Gastroesophageal sphincter (tissue), 3 donors: ENCODE measurements at regions not wholly inside any gene's neighbourhood (a gene's known extent, or its start where the extent isn't known, plus 50 kb on each side); places are given as distances from the start of the nearest gene placed in this dataset.

Experiments used
- CTCF ChIP-seq, 4 experiments: fragments of 200-600 bp in 2 of 4; fragments of 450-650 bp in 2 of 4; sonication (generic) in 1 of 4; IDR thresholded peaks; one replicate each; pipeline ENCODE4 v1.5.1; 2017 to 2019; ENCODE audit warnings: antibody characterized with exemption in 4 of 4, mild to moderate bottlenecking in 2 of 4, moderate library complexity in 2 of 4
- POLR2A ChIP-seq, 2 donors: fragments of 450-650 bp; IDR thresholded peaks; one replicate each; pipeline ENCODE4 v1.6.1; 2017; ENCODE audit warnings: antibody characterized with exemption in 2 of 2, mild to moderate bottlenecking in 2 of 2, moderate library complexity in 1 of 2
- POLR2AphosphoS5 ChIP-seq: sonication (generic); formaldehyde crosslinking; IDR thresholded peaks from one replicate; pipeline ENCODE4 v1.6.1; 2017; ENCODE audit warnings: antibody characterized with exemption

GRCh38 chr11:67731583-67731982 is 57.2 kb upstream of the ALDH3B2 start:
- no peak for TF ChIP-seq CTCF (IDR thresholded peaks at IDR 0.05)
- no peak for TF ChIP-seq POLR2AphosphoS5
- TF ChIP-seq POLR2A (IDR thresholded peaks at IDR 0.05) = no peak
